Activated naive CD8-positive, alpha-beta T cell treated with anti-CD3 and anti-CD28 coated beads, Interleukin-2, amount 10 ng/mL, durations not matched to agents 7 days and 5 days (primary cell): ENCODE measurements at regions not wholly inside any gene's neighbourhood (a gene's known extent, or its start where the extent isn't known, plus 50 kb on each side); places are given as distances from the start of the nearest gene placed in this dataset.

Source experiments
- ATAC-seq: fragments of 150-1000 bp; cut with Tn5 transposase; one replicate; pipeline ENCODE4 v1.10.0; 2021; ENCODE audit warnings: low read depth, moderate library complexity
- POLR2A ChIA-PET: fragments of 350-600 bp; sonication (Branson Sonifier 250); formaldehyde crosslinking; loops from one replicate; lab custom pipeline; 2021; ENCODE audit warnings: antibody characterized with exemption; lab: Charles Lee
- DNase-seq: peaks from one replicate; pipeline ENCODE4 v3.0.0; 2021
- H3K27ac Mint-ChIP-seq: one replicate; pipeline ENCODE4 v1.8.0; 2022; ENCODE audit warnings: mild to moderate bottlenecking, mixed read lengths
- H3K27me3 Mint-ChIP-seq: one replicate; pipeline ENCODE4 v1.8.0; 2022; ENCODE audit warnings: mild to moderate bottlenecking, moderate library complexity, mixed read lengths
- H3K36me3 Mint-ChIP-seq: one replicate; pipeline ENCODE4 v1.8.0; 2021; ENCODE audit warnings: mild to moderate bottlenecking, mixed read lengths
- H3K4me1 Mint-ChIP-seq: one replicate; pipeline ENCODE4 v1.8.0; 2021; ENCODE audit warnings: mixed read lengths
- H3K4me3 Mint-ChIP-seq: one replicate; pipeline ENCODE4 v1.8.0; 2022; ENCODE audit warnings: mild to moderate bottlenecking, moderate library complexity, mixed read lengths
- H3K9me3 Mint-ChIP-seq: one replicate; pipeline ENCODE4 v1.8.0; 2021; ENCODE audit warnings: mixed read lengths

DNA sequence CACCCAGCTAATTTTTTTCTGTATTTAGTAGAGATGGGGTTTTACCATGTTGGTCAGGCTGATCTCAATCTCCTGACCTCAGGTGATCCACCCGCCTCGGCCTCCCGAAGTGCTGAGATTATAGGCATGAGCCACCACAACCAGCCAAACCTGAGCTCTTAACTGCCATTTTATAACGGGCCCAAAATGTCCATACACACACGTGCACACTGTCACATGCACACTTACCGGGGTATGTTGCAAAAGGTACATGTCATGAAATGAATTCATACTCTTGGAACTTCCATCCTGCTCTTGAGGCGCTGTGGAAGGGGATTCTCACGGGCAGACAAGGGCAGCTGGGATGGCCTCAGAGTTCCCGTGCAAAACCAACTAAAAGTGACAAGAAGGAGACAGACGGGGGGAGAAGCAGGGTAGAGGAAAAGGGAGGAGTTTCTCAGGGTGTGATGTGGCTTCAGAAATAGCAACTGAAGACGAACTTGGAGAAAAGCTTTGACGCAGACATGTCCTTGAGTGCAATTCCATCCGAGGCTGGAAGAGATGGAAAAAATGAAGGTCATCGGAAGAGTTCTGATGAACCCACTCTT is 110.9 kb downstream of the BDH1 start:
- no peak for DNase-seq
- no peak for ATAC-seq
- peaks cover 24% of the 10 kb centered on the region for H3K27me3 Mint-ChIP-seq
- no peaks in the 10 kb centered on the region for H3K4me1 Mint-ChIP-seq
- no peak overlapping the region for H3K4me3 Mint-ChIP-seq
- POLR2A ChIA-PET = no interaction called here
- H3K36me3 Mint-ChIP-seq = no peaks in the 10 kb centered on the region
- H3K27ac Mint-ChIP-seq = peak overlapping the region; percentile 18
- no peaks in the 10 kb centered on the region for H3K9me3 Mint-ChIP-seq

DNA sequence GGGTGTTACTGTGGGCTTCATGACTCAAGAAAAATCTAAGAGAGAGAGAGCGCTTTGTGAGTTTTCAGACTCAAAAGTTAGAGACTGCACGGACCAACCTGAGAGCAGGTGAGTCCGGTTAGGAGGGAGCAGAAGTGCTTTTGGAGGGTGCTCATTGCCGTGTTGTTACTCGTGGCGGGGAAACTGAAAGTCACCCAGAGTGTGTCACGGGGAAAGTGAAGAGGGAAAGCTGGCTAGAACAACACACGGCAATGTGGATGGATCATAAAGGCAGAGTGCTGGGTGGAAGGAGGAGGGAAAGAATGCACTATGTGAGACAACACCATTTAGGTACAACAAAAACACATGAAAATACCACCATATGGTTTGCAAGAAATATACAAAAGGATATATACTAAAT is 112.3 kb downstream of the BDH1 start:
- no peak for ATAC-seq
- H3K27me3 Mint-ChIP-seq = peaks cover 24% of the 10 kb centered on the region
- no peak overlapping the region for H3K27ac Mint-ChIP-seq
- POLR2A ChIA-PET = no interaction called here
- H3K4me3 Mint-ChIP-seq = no peak overlapping the region
- DNase-seq = no peak
- no peaks in the 10 kb centered on the region for H3K4me1 Mint-ChIP-seq
- H3K9me3 Mint-ChIP-seq = no peaks in the 10 kb centered on the region
- no peaks in the 10 kb centered on the region for H3K36me3 Mint-ChIP-seq

DNA sequence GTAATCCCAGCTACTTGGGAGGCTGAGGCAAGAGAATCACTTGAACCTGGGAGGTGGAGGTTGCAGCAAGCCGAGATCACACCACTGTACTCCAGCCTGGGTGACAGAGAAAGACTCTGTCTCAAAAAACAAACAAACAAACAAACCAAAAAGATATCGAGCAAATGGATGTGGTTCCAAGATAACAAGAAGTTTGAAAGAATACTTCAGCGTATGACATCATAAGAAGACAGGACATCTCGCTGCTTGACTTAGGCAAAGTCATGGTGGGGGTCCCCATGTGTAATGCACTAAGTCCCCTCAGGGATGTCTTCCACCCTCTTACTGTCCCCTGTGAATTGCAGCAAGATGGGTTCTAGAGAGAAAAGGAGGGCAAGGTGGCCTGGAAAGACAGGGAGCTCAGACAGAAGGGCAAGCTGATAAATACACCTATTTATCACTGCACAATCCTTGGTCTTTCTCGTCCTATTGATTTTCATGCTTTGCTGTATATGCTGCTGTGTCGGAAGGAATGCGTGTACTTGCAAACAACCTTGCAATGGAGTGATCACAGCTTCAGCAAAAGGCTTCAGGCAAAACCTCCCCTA is 115.0 kb downstream of the BDH1 start:
- Mint-ChIP-seq H3K4me1 (no peaks in the 10 kb centered on the region), H3K36me3 (no peaks in the 10 kb centered on the region), H3K27me3 (peaks cover 18% of the 10 kb centered on the region), H3K27ac (no peak overlapping the region), H3K9me3 (no peaks in the 10 kb centered on the region), H3K4me3 (no peak overlapping the region)
- no peak for ATAC-seq
- DNase-seq = no peak
- POLR2A ChIA-PET = no interaction called here

DNA sequence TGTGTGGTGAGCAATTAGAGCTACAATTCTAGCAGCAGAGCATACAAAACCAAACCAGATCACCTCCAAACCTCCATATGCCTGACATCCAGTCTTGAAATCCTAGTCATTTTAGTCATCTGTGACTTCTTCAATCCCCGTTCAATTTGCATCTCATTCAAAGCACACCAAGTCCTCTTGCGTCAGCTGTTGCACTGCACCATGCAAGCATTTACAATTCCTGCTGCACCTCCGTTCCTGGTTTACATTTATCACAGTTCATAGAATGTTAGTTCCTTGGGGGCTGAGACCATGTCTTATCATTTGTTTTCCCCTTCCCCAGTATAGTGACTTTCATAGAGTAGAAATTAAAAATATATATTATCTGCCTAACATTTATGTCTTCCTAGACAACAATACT is 116.9 kb downstream of the BDH1 start:
- H3K9me3 Mint-ChIP-seq = no peaks in the 10 kb centered on the region
- DNase-seq (no peak), ATAC-seq (no peak)
- no peak overlapping the region for H3K4me3 Mint-ChIP-seq
- POLR2A ChIA-PET = no interaction called here
- H3K27me3 Mint-ChIP-seq = peaks cover 27% of the 10 kb centered on the region
- no peaks in the 10 kb centered on the region for H3K36me3 Mint-ChIP-seq
- no peaks in the 10 kb centered on the region for H3K4me1 Mint-ChIP-seq
- no peak overlapping the region for H3K27ac Mint-ChIP-seq

DNA sequence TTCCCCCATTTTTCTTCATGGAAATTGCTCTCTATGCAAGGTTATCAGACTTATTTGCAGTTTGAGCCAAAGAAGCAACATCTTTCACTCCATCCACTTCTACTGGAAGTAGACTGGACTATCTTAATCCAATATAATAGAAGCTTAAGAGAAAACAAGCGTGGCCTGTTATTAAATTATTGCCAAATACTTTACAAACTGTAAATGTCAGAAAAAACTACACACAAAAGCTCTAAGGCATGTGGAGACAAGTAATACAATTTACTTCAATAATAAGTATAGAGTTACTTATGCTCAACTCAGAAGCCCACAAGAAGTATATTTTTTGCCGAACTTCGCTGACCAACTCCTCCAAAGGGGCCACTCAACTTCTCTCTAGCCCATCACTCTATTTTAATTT is 120.3 kb downstream of the BDH1 start:
- H3K27me3 Mint-ChIP-seq = peaks cover 39% of the 10 kb centered on the region
- no peaks in the 10 kb centered on the region for H3K9me3 Mint-ChIP-seq
- H3K27ac Mint-ChIP-seq = no peak overlapping the region
- ATAC-seq = no peak
- no peak for DNase-seq
- H3K36me3 Mint-ChIP-seq = no peaks in the 10 kb centered on the region
- POLR2A ChIA-PET = no interaction called here
- peaks cover 6% of the 10 kb centered on the region for H3K4me1 Mint-ChIP-seq
- no peak overlapping the region for H3K4me3 Mint-ChIP-seq

DNA sequence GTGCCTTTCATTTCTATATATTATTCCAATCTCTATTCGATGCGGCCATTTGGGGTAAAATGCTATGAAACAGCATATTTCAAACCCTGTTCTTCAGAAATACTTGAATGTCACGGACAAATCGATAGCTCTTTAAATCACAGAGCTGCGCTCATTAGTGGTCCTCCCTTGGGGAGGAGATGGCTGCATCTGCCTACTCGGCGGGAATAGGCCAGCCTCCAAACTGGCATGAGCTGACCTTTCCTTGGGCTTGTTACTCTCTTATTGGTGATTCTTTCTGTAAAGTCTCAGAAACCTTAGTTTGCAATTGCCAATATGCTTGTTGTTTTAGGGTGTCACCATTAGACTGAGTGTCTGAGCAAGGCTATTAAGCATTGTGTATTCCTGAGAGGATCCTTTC is 120.9 kb downstream of the BDH1 start:
- no peak for ATAC-seq
- POLR2A ChIA-PET = no interaction called here

DNA sequence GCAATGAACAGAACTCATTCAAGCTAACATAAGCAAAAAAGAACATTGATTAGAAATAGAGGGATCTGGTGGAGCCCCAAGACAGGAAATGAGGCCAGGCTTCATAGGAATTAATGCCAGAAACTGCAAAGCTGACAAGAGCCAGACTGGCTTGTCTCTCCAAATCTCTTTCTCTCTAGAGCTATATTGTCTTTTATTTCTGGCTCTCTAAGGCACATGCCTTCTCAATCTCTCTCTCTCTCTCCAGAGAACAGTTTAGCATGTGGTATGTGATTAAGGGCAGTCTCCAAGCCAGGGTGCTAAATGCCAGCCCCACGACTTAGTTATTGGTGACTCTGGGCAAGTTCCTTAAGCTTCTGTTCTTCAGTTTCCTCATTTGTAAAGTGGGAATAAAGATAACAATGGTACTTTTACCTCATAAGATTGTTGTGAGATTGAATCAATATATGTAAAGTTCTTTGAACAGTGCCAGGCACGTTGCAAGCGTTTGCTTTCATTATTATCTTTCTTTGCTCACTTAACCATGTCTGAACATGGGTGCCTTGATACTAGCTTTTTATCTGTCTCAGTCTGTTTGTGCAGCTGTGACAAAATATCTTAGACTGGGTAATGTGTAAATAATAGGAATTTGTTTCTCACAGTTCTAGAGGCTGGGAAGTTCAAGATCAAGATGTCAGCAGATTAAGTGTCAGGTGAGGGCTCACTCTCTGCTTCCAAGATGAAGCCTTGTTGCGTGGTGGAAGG is 123.2 kb downstream of the BDH1 start:
- H3K27ac Mint-ChIP-seq = no peak overlapping the region
- H3K36me3 Mint-ChIP-seq = no peaks in the 10 kb centered on the region
- peaks cover 17% of the 10 kb centered on the region for H3K4me1 Mint-ChIP-seq
- H3K9me3 Mint-ChIP-seq = no peaks in the 10 kb centered on the region
- POLR2A ChIA-PET = no interaction called here
- ATAC-seq (no peak), DNase-seq (no peak)
- H3K4me3 Mint-ChIP-seq = no peak overlapping the region
- peaks cover 39% of the 10 kb centered on the region for H3K27me3 Mint-ChIP-seq

More for the DNA sequence above, 120.9 kb downstream of the BDH1 start:
- peaks cover 6% of the 10 kb centered on the region for H3K4me1 Mint-ChIP-seq
- DNase-seq = no peak
- H3K36me3 Mint-ChIP-seq = no peaks in the 10 kb centered on the region
- H3K27me3 Mint-ChIP-seq = peaks cover 39% of the 10 kb centered on the region
- no peak overlapping the region for H3K4me3 Mint-ChIP-seq
- no peaks in the 10 kb centered on the region for H3K9me3 Mint-ChIP-seq
- H3K27ac Mint-ChIP-seq = no peak overlapping the region

DNA sequence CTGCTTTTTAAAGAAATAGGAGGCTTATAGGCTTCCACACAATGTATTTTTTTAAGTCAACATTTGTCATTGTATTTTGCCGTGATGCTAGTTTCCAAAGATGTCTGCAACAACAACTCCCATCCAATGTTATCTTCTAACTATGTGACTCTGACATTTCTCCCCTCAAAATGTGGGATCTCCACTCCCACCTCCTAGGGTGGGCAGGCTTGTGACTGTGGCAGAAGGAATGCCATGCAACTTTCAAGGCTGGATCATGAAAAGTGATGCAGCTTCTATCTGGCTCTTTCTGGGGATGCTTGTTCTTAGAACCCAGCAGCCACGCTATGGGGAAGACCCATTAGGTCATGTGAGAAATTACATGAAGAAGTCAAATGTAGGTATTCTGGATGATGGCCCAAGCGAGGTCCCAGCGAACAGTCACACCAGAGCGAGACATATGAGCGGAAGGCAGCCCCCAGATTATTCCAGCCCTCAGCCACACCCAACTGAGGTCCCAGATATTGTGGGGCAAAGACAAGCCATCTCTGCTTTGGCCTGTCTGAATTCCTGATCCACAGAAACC is 124.3 kb downstream of the BDH1 start:
- Mint-ChIP-seq H3K9me3 (no peaks in the 10 kb centered on the region), H3K27ac (no peak overlapping the region), H3K4me3 (no peak overlapping the region), H3K4me1 (peaks cover 17% of the 10 kb centered on the region), H3K27me3 (peaks cover 43% of the 10 kb centered on the region), H3K36me3 (no peaks in the 10 kb centered on the region)
- DNase-seq (no peak), ATAC-seq (no peak)
- POLR2A ChIA-PET = no interaction called here

DNA sequence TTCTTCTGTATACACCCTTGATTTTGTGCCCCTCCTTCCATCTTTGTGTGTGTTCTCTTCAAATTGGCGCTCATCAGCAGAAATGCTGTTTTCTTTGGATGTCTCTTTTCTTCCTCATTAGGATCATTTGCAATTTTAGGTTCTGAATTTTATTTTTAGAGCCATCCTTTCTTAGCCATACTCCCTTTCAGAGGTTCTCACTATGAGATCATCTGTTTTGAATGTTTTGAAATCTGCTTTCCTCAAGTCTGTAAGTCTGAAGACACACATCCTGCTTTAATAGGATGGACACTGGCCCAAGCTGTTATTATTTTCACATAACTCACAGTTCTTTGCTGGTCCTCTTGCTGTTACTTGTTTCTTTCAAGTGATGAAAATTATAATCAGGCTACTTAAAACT is 124.8 kb downstream of the BDH1 start:
- POLR2A ChIA-PET = no interaction called here
- H3K27me3 Mint-ChIP-seq = peaks cover 46% of the 10 kb centered on the region
- DNase-seq (no peak), ATAC-seq (no peak)
- H3K4me3 Mint-ChIP-seq = no peak overlapping the region
- H3K36me3 Mint-ChIP-seq = no peaks in the 10 kb centered on the region
- no peaks in the 10 kb centered on the region for H3K9me3 Mint-ChIP-seq
- H3K27ac Mint-ChIP-seq = no peak overlapping the region
- H3K4me1 Mint-ChIP-seq = peaks cover 17% of the 10 kb centered on the region

DNA sequence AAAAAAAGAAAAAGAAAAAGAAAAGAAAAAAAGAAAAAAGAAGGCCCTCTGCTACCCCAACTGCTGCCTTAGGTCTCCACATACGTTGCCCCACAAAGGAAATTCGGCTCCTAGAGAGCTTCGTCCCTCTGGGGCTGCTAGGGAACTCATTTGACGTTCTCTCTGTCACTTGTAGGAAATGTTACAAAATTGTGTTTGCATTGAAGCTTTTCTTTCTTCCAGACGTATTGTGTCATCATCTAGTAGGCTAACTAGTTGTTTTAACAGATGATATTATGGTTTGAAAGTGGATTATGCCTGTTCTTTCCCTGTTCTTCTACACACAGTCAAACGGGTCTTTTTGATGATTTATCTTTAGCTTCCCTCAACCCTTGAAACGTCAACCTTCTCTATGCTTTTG is 125.3 kb downstream of the BDH1 start:
- H3K27me3 Mint-ChIP-seq = peaks cover 48% of the 10 kb centered on the region
- H3K36me3 Mint-ChIP-seq = no peaks in the 10 kb centered on the region
- POLR2A ChIA-PET = no interaction called here
- DNase-seq (no peak), ATAC-seq (no peak)
- H3K9me3 Mint-ChIP-seq = no peaks in the 10 kb centered on the region
- H3K4me1 Mint-ChIP-seq = peaks cover 17% of the 10 kb centered on the region
- no peak overlapping the region for H3K27ac Mint-ChIP-seq
- H3K4me3 Mint-ChIP-seq = no peak overlapping the region

DNA sequence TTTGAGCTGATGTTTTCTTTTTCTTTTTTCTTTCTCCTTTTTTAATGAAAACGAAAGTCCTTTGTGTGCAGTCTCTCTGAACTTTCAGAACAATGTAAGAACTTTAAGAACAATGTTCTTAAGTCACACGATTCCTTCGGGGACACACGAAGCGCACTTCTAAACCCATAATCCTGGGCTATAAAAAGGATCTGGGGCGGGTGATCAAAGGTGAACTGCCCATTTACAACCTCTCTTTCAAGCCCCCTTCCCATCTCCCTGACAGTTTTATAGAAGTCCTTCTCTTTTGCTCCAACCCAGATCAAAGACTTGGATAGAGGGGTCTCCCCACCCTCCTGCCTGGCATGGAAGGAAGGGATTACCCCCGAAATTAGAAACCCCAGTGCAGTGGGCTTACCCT is 126.8 kb downstream of the BDH1 start:
- no peak for DNase-seq
- ATAC-seq = no peak
- peaks cover 36% of the 10 kb centered on the region for H3K27me3 Mint-ChIP-seq
- no peaks in the 10 kb centered on the region for H3K36me3 Mint-ChIP-seq
- H3K4me1 Mint-ChIP-seq = peaks cover 17% of the 10 kb centered on the region
- no peaks in the 10 kb centered on the region for H3K9me3 Mint-ChIP-seq
- H3K27ac Mint-ChIP-seq = no peak overlapping the region
- H3K4me3 Mint-ChIP-seq = no peak overlapping the region
- POLR2A ChIA-PET = no interaction called here

DNA sequence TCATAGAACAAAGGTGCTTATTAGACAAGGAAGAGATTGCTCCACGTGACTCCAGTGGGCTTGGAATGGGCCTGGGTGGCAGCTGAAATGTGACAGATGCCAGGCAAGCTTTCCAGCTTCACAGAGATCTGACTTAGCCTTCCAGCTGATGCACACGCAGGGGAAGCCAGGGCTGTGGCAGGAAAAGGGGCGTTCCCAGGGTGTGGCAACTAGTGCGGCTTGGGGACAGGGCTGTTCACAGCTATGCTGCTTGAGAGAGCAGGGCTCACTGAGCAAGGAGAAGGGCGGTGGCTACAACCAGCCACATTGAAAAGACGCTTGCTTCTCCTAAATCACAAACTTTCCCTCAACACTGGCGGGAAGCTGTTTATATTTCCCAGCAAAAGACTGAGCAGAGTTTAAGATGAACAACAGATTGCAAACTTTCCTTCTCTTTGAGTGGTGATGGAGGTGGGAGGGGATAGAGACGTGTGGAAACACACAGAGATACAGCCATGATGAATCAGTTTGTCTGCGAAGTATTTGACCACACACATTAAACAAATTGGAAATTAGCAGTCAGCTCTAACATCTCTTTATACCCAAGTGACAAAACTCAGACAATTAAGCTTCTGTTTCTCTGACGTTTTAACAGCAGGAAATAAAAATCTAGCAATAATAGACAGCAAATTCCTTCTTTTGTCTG is 127.5 kb downstream of the BDH1 start:
- Mint-ChIP-seq H3K27ac (peak overlapping the region; percentile 79), H3K4me1 (peaks cover 17% of the 10 kb centered on the region), H3K36me3 (no peaks in the 10 kb centered on the region), H3K27me3 (peaks cover 35% of the 10 kb centered on the region), H3K4me3 (peak overlapping the region; percentile 72), H3K9me3 (no peaks in the 10 kb centered on the region)
- POLR2A ChIA-PET = no interaction called here
- peak; percentile 61 for DNase-seq
- peak; percentile 98 for ATAC-seq

DNA sequence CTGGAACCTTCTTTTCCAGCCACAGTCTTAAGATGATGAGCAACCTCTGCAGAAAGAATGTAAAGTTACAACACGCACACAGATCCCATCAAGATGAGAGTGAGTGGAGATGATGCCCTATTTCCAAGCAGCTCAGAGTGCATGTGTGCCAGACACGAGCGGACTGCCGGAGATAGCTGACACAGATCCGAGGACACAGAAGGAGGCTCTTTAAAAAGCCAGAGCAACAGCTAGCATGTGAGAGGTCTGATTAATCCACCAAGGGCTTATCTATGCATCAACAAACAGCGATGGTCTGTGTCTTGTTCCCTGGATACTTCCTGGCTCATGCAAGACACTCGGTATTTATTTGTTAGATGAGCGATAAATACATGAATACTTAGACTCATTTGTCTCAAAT is 128.6 kb upstream of the DLG1 start:
- no peak overlapping the region for H3K27ac Mint-ChIP-seq
- no peak overlapping the region for H3K4me3 Mint-ChIP-seq
- no peaks in the 10 kb centered on the region for H3K9me3 Mint-ChIP-seq
- POLR2A ChIA-PET = no interaction called here
- no peak for ATAC-seq
- peaks cover 17% of the 10 kb centered on the region for H3K4me1 Mint-ChIP-seq
- no peak for DNase-seq
- peaks cover 27% of the 10 kb centered on the region for H3K27me3 Mint-ChIP-seq
- H3K36me3 Mint-ChIP-seq = no peaks in the 10 kb centered on the region
